Activated CD4-positive, alpha-beta T cell treated with anti-CD3 and anti-CD28 coated beads, Interleukin-2, amount 10 ng/mL, durations not matched to agents 7 days and 5 days (primary cell): ENCODE measurements at regions not wholly inside any gene's neighbourhood (a gene's known extent, or its start where the extent isn't known, plus 50 kb on each side); places are given as distances from the start of the nearest gene placed in this dataset.

ENCODE experiments used
- CTCF ChIA-PET: fragments of 350-600 bp; sonication (Branson Sonifier 250); formaldehyde crosslinking; loops from one replicate; lab custom pipeline; 2021; ENCODE audit warnings: antibody characterized with exemption; lab: Charles Lee
- POLR2A ChIA-PET: fragments of 350-600 bp; sonication (Branson Sonifier 250); formaldehyde crosslinking; loops from one replicate; lab custom pipeline; 2021; ENCODE audit warnings: antibody characterized with exemption; lab: Charles Lee
- DNase-seq: peaks from one replicate; pipeline ENCODE4 v3.0.0-alpha.2; 2020
- H3K27ac Mint-ChIP-seq: one replicate; pipeline ENCODE4 v1.8.0; 2021; ENCODE audit warnings: mild to moderate bottlenecking, moderate library complexity, mixed read lengths
- H3K27me3 Mint-ChIP-seq: one replicate; pipeline ENCODE4 v1.8.0; 2021; ENCODE audit warnings: mixed read lengths
- H3K36me3 Mint-ChIP-seq: one replicate; pipeline ENCODE4 v1.8.0; 2021; ENCODE audit warnings: low read depth, mixed read lengths
- H3K4me1 Mint-ChIP-seq: one replicate; pipeline ENCODE4 v1.8.0; 2021; ENCODE audit warnings: mixed read lengths
- H3K4me3 Mint-ChIP-seq: one replicate; pipeline ENCODE4 v1.8.0; 2021; ENCODE audit warnings: mild to moderate bottlenecking, moderate library complexity, mixed read lengths
- H3K9me3 Mint-ChIP-seq: one replicate; pipeline ENCODE4 v1.8.0; 2021; ENCODE audit warnings: mixed read lengths

DNA sequence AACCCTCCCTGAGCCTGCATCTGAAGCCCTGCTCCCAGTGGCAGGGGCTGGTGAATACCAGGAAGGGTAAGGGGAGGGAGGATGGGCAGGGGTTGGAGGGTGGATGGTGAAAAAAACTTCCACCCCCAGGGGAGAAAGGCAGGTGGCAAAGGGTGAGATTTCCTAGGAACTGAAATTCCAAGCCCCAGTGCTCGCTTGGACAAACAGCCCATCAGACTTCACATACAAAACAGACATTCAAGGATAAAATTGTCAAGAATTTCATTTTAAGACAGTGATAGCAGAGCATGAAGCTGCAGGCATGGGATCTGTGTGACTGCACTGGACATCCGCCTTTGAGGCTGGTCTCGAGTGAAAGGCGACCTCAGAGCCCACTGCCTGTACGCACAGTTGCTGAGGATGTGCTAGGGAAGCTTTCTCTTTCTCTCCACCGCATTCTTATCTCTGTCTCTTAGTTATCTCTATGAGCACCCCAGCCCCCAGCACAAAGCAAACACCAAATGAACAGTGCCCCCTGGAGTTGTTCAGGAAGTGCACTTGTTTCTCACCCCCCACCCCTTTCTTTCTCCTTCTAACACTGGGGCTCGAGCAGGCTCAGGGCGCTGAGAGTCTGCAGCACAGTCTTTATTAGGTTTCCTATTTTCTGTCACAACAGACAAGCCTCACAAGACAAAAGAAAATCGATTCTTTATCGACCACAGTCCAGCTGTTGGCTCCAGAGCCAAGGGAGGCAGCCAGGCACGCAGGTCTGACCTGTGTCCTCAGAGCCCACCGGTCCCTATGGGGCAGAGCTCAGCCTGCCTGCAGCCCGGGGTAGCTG is 237.3 kb upstream of the NCAM1 start:
- peaks cover 4% of the 10 kb centered on the region for H3K27me3 Mint-ChIP-seq
- no peak overlapping the region for H3K4me3 Mint-ChIP-seq
- H3K4me1 Mint-ChIP-seq, result no peaks in the 10 kb centered on the region
- CTCF ChIA-PET, result no interaction called here
- no peaks in the 10 kb centered on the region for H3K36me3 Mint-ChIP-seq
- no peak for DNase-seq
- POLR2A ChIA-PET, result no interaction called here
- no peaks in the 10 kb centered on the region for H3K9me3 Mint-ChIP-seq
- no peak overlapping the region for H3K27ac Mint-ChIP-seq

GRCh38 chr11:112724496-112724790 is 236.8 kb upstream of the NCAM1 start:
- H3K4me1 Mint-ChIP-seq, result no peaks in the 10 kb centered on the region
- no peaks in the 10 kb centered on the region for H3K36me3 Mint-ChIP-seq
- H3K27ac Mint-ChIP-seq, result no peak overlapping the region
- H3K4me3 Mint-ChIP-seq, result no peak overlapping the region
- ChIA-PET POLR2A (no interaction called here), CTCF (no interaction called here)
- no peak for DNase-seq
- H3K27me3 Mint-ChIP-seq, result peaks cover 4% of the 10 kb centered on the region
- H3K9me3 Mint-ChIP-seq, result no peaks in the 10 kb centered on the region

DNA sequence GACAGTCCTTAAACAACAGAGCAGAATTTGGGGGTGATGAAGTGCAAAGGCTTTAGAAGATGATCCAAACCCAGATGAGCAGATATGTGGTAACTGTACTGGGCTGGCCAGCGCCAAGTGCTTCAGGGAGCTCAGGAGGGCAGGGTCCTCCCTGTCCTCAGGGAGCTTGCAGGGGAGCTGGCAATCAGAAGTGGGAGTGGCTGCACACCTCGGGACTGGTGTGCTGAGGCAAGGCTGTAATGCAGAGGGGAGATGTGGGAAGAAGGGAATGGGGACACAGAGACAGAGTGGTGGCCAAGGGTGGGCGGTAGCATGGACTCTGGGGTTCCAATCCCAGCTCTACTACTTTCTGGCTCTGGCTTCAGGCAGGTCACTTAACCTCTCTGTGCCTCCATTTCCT is 235.6 kb upstream of the NCAM1 start:
- H3K4me1 Mint-ChIP-seq, result no peaks in the 10 kb centered on the region
- ChIA-PET CTCF (interaction anchor here (0.8 to 2.1 kb wide), 2 partner anchors 9 to 16 kb away, joined by 3 to 4 read pairs; no protein-coding TSS in a partner anchor), POLR2A (no interaction called here)
- no peak overlapping the region for H3K27ac Mint-ChIP-seq
- H3K36me3 Mint-ChIP-seq, result no peaks in the 10 kb centered on the region
- no peak overlapping the region for H3K4me3 Mint-ChIP-seq
- peaks cover 4% of the 10 kb centered on the region for H3K27me3 Mint-ChIP-seq
- DNase-seq, result no peak
- H3K9me3 Mint-ChIP-seq, result no peaks in the 10 kb centered on the region

- peaks cover 4% of the 10 kb centered on the region for H3K27me3 Mint-ChIP-seq
- no peaks in the 10 kb centered on the region for H3K36me3 Mint-ChIP-seq
- CTCF ChIA-PET, result interaction anchor here (2.1 kb wide), 1 partner anchor 15 kb away, joined by 4 read pairs; no protein-coding TSS in a partner anchor
- no peaks in the 10 kb centered on the region for H3K4me1 Mint-ChIP-seq
- POLR2A ChIA-PET, result no interaction called here
- H3K9me3 Mint-ChIP-seq, result no peaks in the 10 kb centered on the region
- no peak overlapping the region for H3K27ac Mint-ChIP-seq
- DNase-seq, result no peak
- H3K4me3 Mint-ChIP-seq, result no peak overlapping the region
Measured at GRCh38 chr11:112727341-112727841, 233.8 kb upstream of the NCAM1 start.

GRCh38 chr11:112728288-112728687 is 232.9 kb upstream of the NCAM1 start:
- Mint-ChIP-seq H3K4me1 (no peaks in the 10 kb centered on the region), H3K9me3 (no peaks in the 10 kb centered on the region), H3K4me3 (no peak overlapping the region), H3K36me3 (no peaks in the 10 kb centered on the region), H3K27ac (no peak overlapping the region), H3K27me3 (peaks cover 4% of the 10 kb centered on the region)
- ChIA-PET POLR2A (no interaction called here), CTCF (no interaction called here)
- no peak for DNase-seq

- ChIA-PET CTCF (no interaction called here), POLR2A (no interaction called here)
- DNase-seq, result no peak
- H3K27ac Mint-ChIP-seq, result no peak overlapping the region
- no peaks in the 10 kb centered on the region for H3K4me1 Mint-ChIP-seq
- H3K27me3 Mint-ChIP-seq, result peaks cover 4% of the 10 kb centered on the region
- no peaks in the 10 kb centered on the region for H3K36me3 Mint-ChIP-seq
- no peak overlapping the region for H3K4me3 Mint-ChIP-seq
- no peaks in the 10 kb centered on the region for H3K9me3 Mint-ChIP-seq
Measured at GRCh38 chr11:112728716-112729115, 232.5 kb upstream of the NCAM1 start.

GRCh38 chr11:112730591-112730990 is 230.6 kb upstream of the NCAM1 start:
- Mint-ChIP-seq H3K27me3 (peaks cover 4% of the 10 kb centered on the region), H3K27ac (no peak overlapping the region), H3K36me3 (no peaks in the 10 kb centered on the region), H3K4me1 (no peaks in the 10 kb centered on the region), H3K9me3 (no peaks in the 10 kb centered on the region), H3K4me3 (no peak overlapping the region)
- DNase-seq, result no peak
- ChIA-PET CTCF (no interaction called here), POLR2A (no interaction called here)

DNA sequence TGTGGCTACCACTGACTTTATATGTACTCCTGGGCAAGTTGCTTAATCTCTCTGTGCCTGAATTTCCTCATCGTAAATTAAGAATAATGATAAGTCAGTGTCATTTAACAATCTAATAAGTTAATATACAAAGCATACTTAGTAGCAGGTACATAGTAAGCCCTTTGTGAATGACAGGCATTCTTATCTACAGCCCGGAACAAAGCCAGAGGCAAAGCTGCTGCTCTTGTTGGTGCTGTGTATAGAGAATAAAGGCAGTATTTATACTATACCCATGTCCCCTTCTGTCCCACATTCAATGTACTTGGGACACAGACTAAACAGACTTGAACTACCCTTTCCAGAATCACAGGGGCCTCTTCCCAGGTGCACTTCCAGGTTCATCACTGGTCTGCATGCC is 229.7 kb upstream of the NCAM1 start:
- ChIA-PET POLR2A (no interaction called here), CTCF (interaction anchor here (0.9 kb wide), 1 partner anchor 14 kb away, joined by 4 read pairs; no protein-coding TSS in a partner anchor)
- no peaks in the 10 kb centered on the region for H3K36me3 Mint-ChIP-seq
- no peaks in the 10 kb centered on the region for H3K4me1 Mint-ChIP-seq
- H3K27ac Mint-ChIP-seq, result no peak overlapping the region
- no peak overlapping the region for H3K4me3 Mint-ChIP-seq
- no peak for DNase-seq
- H3K27me3 Mint-ChIP-seq, result peaks cover 2% of the 10 kb centered on the region
- H3K9me3 Mint-ChIP-seq, result no peaks in the 10 kb centered on the region

- no peaks in the 10 kb centered on the region for H3K4me1 Mint-ChIP-seq
- POLR2A ChIA-PET, result no interaction called here
- H3K9me3 Mint-ChIP-seq, result no peaks in the 10 kb centered on the region
- no peak overlapping the region for H3K27ac Mint-ChIP-seq
- no peaks in the 10 kb centered on the region for H3K36me3 Mint-ChIP-seq
- H3K4me3 Mint-ChIP-seq, result no peak overlapping the region
- H3K27me3 Mint-ChIP-seq, result peaks cover 2% of the 10 kb centered on the region
- CTCF ChIA-PET, result interaction anchor here (0.6 to 0.9 kb wide), 2 partner anchors 14 to 1284 kb away, joined by 3 to 4 read pairs; no protein-coding TSS in a partner anchor
- no peak for DNase-seq
Measured at GRCh38 chr11:112732031-112732430, 229.2 kb upstream of the NCAM1 start.

DNA sequence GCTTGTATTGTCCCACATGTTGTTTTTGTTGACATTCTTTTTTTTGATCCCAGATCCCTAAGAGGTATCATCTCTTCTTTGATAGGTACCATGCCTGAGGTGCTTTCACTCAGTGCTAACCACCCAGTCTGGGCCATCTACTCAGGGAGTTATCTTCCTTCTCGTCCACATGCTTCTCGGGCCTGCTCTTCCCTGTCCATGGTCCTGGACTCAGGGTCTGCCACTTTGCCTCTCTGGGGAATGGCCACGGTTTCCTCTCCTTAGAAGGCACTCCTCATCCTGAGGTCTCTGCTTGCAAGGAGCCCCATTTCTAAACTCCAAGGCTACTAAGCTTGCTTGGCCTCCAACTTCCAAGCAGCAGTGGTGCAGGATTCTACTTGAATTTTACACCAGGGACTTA is 227.0 kb upstream of the NCAM1 start:
- no peak for DNase-seq
- POLR2A ChIA-PET, result no interaction called here
- CTCF ChIA-PET, result no interaction called here
- H3K27me3 Mint-ChIP-seq, result no peaks in the 10 kb centered on the region
- no peaks in the 10 kb centered on the region for H3K36me3 Mint-ChIP-seq
- no peak overlapping the region for H3K27ac Mint-ChIP-seq
- no peak overlapping the region for H3K4me3 Mint-ChIP-seq
- no peaks in the 10 kb centered on the region for H3K4me1 Mint-ChIP-seq
- no peaks in the 10 kb centered on the region for H3K9me3 Mint-ChIP-seq

DNA sequence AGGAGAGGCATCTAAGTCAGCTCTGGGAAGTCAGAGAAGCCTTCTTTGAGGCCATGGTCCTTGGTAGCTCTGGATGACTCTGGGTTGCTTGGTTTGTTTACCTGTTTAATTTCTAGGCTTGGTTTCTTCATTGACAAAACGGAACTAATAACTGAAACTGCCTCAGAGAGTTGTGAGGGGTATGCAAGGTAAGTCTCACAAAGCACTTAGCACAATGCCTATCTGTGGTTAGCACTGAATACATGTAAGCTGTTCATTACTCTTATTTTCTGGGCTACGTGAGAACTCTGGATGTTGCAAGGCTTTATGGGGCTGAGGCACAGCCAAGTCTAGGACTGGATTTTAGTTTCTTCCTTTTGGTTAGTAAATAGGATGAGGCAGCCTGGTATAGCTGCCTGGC is 225.8 kb upstream of the NCAM1 start:
- H3K9me3 Mint-ChIP-seq, result no peaks in the 10 kb centered on the region
- no peak for DNase-seq
- POLR2A ChIA-PET, result no interaction called here
- no peaks in the 10 kb centered on the region for H3K4me1 Mint-ChIP-seq
- H3K27me3 Mint-ChIP-seq, result no peaks in the 10 kb centered on the region
- no peaks in the 10 kb centered on the region for H3K36me3 Mint-ChIP-seq
- no peak overlapping the region for H3K27ac Mint-ChIP-seq
- H3K4me3 Mint-ChIP-seq, result no peak overlapping the region
- CTCF ChIA-PET, result no interaction called here

DNA sequence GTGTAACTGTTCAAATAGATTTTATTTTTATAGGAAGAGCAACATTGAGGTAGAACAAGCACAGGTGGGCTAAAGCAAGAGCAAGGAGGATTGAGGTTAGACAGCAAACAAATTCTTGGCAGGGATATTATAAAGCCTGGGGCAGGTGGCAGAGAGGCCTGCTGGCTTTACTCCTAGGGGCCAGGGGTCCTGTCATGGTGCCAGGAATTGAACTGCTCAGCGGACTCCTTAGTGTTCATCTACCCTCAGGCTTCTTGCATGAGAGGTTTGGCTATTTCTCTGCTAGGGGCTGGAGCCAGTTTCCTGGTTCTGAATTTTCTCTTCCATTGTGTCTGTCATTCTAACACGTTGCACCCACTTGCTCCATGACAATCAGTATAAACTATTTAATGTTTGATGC is 217.2 kb upstream of the NCAM1 start:
- ChIA-PET POLR2A (no interaction called here), CTCF (no interaction called here)
- Mint-ChIP-seq H3K36me3 (no peaks in the 10 kb centered on the region), H3K4me3 (no peak overlapping the region), H3K27me3 (peaks cover 14% of the 10 kb centered on the region), H3K4me1 (peaks cover 3% of the 10 kb centered on the region), H3K9me3 (no peaks in the 10 kb centered on the region), H3K27ac (no peak overlapping the region)
- no peak for DNase-seq

DNA sequence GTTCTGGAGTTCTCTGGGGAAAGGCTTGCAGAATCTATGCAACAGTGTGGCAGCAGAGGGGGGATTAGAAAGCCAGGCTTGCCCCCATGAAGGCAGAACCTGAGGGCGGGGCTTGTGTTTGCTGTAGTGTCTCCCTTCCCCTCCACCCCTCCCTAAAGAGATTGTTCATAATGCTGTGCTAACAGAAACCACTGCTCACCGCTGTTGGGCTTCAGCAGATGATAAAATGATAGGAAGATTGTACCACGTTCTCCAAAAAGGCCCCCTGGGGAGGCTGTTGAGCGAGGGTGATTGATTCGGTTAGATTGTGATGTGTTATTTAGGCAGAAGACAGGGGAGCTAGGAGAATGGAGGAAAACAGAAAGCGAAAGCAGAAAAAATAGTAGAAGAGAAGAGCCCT is 215.2 kb upstream of the NCAM1 start:
- no peak overlapping the region for H3K27ac Mint-ChIP-seq
- H3K4me3 Mint-ChIP-seq, result peak overlapping the region; percentile 7
- peaks cover 14% of the 10 kb centered on the region for H3K27me3 Mint-ChIP-seq
- ChIA-PET POLR2A (no interaction called here), CTCF (no interaction called here)
- no peaks in the 10 kb centered on the region for H3K9me3 Mint-ChIP-seq
- H3K4me1 Mint-ChIP-seq, result peaks cover 3% of the 10 kb centered on the region
- H3K36me3 Mint-ChIP-seq, result no peaks in the 10 kb centered on the region
- DNase-seq, result no peak

DNA sequence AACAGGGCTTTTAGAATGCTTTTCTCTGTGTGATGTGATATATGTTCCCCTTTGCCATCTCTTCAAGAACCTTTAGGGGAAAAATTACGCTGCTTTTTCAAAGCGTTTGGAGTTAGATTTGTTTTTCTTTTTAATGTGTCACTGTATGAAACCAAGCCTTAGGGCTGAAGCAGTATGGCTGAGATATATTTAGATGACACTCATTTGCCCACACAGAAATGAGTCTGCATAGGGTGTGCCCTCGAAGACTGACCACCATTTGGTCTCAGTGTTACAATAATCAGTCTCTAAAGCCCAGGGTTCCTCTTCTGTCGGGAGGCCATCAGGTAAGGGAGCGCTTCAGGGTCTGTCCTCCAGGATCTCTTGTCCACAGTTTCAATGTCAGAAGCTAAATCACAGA is 213.0 kb upstream of the NCAM1 start:
- POLR2A ChIA-PET, result no interaction called here
- H3K4me1 Mint-ChIP-seq, result peaks cover 3% of the 10 kb centered on the region

More for the DNA sequence above, 213.0 kb upstream of the NCAM1 start:
- no peaks in the 10 kb centered on the region for H3K36me3 Mint-ChIP-seq
- H3K27me3 Mint-ChIP-seq, result peaks cover 10% of the 10 kb centered on the region
- no peak overlapping the region for H3K4me3 Mint-ChIP-seq
- CTCF ChIA-PET, result interaction anchor here (1.1 to 1.4 kb wide), 2 partner anchors 11 to 172 kb away, joined by 3 read pairs; no protein-coding TSS in a partner anchor
- H3K9me3 Mint-ChIP-seq, result no peaks in the 10 kb centered on the region
- no peak for DNase-seq
- H3K27ac Mint-ChIP-seq, result no peak overlapping the region
